SKM-1 (cell line): ENCODE measurements at regions not wholly inside any gene's neighbourhood (a gene's known extent, or its start where the extent isn't known, plus 50 kb on each side); places are given as distances from the start of the nearest gene placed in this dataset.

Experiments used
- DNase-seq: peaks from one replicate; lab custom pipeline; 2025; ENCODE audit not compliant: unreplicated experiment; lab: John Stamatoyannopoulos, UW

DNA sequence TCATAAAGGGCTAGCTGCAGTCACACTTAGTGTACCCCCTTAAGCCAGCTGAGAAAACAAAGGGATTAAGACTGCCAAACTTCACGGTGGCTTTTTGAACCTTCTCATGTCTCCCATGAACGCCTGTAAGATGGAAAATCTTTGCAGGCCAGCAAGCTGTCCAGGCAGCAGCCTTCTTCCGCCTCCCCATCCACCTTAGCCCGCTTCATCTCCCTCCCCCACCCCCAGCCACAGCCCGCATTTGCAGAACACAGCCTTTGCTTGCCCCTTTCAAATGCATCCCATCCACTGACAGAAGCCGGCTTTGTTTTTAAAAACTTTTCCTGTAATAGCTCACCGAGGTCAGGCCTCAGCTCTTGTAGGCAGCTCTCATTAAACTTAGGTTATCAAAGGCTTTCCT lies 113.8 kb upstream of the FAM9B start:
- no peak for DNase-seq

DNA sequence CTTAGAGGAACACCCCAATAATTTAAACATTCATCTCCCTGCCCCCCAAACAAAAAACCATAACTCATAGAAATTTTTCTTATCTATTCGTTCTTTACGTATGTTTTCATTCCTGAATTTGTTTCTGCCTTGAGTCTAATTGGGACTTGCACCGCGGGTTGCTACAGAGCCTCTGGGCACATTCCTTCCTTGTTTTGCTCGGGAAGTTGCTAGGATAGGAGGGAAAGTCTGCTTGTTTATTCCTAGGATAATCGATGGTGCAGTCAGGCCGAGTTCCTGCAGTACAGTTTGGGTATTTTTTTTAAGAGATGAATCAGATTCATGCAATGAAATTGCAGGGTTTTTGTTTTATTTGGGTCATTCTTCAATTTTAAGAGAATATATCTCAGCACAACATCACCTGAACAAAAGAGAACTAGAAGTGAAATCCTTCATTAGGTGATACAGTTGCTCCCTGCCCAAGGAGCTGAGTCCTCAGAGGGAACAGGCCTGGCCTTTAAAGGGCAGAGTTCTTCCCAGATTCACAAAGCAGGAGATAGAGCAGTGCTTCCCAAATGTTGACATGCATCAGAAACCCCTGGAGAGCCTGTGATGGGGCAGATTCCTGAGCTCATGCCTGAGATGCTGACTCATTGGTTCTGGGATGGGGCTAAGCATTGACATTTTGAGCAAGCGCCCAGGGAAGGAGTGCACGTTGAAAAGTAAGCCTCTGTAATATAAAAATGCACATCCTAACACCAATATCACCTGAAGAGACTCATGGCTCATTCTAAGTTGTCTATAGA lies 114.9 kb upstream of the FAM9B start:
- no peak for DNase-seq

DNA sequence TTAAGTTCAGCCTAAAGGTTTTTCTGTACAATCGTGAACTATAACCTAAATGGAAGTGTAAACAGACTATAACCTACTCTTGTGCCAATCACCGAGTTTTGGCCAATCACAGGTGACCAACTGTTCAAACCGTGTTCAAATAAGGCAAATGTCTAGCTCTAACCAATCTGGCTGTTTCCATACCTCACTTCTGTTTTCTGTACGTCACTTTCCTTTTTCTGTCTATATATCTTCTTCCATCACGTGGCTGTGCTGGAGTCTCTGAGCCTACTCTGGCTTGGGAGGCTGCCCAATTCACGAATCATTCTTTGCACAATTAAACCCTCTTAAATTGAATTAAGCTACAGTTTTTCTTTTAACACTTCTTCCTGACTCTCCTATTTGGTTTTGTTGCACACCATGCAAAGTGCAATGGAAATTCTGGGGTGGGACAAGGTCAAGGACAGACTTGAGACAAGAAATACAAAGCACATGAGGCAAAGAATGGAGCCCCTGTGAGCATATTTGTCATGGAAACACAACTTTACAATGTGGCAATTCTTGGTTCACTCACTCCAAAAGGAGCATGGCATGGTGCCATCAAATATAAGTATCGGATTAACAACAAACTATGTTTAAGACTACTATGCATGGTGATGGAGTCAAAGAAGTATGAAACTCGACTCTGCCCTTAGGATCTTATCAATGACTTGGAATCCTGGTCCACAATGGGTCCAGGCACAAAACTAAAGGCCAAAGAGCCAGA lies 115.7 kb upstream of the FAM9B start:
- no peak for DNase-seq

DNA sequence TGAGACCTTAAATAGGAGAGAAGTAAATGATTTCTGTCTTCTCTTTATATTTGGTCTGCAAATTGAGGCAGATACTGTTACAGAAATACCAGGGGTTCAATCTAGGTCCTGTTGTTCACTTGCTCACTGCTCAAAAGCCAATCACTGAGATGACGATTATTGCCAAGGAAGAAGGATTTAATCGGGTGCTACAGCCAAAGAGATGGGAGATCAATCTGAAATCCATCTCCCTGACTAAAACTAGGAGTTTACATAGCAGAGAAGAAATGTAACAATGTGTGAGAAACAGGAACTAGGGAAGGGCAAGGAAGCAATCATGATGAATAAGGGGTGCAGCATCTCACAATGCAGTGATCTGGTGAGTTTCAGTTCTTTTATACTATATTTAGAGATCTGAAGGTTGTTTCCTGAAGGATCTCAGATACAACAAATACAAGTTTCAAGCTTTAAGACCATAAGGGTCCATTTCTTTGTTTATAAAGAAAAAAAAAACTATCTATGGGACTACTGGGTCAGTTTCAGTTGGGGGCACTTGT lies 117.9 kb upstream of the FAM9B start:
- no peak for DNase-seq

DNA sequence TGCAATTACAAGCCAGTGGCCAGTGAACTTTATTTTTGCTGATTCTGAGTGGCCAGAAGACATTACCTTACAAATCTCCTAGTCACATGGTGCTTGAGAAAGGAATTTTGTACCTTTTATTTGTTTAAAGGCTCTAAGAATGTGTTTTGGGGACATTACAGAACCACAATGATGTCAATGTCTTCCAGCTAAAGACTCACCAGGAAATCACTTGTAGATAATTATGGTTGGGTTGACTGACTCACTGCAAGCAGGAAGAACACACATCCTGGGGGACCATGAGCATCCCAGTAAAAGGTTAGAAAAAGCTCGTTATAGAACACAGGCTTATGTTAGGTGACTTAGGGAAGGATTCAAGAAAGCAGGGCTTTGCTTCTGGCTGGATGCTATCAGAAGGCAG lies 119.4 kb upstream of the FAM9B start:
- DNase-seq = no peak

DNA sequence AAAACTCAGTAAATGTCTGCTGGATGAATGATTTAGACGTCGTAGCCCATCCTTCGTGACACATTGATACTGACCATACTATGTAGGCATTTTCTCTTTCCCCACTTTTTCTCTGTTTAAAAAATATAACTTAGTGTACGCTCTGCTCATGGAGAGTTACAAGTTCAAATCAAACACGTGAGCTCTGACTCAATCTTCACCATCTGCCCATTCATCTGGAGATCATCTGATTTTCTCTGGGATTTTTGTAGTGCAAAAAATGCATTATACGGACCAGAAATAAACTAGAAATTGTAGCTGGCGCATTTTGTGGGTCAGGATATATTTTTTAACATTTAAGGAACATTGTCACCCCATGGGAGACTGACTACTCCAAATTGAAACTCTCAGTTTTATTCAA lies 124.7 kb upstream of the FAM9B start:
- DNase-seq = no peak

DNA sequence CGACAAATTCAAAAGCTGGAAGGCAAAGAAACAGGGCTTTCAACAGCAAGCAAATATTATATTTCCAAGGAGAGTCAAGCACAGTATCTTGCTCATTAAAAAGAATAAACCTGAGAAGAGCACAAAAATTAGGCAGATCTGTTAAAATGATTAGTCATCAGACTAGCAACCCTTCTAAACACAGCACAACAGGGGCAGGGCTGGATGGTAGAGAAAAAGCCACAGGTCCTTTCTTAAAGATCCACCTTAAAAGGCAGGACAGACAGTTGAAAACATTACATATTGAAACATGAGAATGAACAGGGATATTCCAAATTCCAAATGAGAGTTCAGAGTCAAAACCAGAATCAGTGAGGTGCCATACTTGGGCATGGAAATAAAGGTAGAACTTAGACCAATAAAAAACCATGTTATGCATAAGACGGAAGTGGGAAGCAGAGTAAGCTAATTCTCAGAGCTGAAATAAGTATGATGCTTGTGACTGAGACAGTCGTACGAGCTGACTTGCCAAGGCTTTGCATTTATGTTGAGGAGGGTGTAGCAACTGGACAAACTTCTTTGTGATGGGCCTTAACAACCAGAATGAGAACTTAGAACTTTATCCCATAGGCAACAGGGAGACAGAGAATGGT lies 126.9 kb upstream of the FAM9B start:
- DNase-seq = no peak

DNA sequence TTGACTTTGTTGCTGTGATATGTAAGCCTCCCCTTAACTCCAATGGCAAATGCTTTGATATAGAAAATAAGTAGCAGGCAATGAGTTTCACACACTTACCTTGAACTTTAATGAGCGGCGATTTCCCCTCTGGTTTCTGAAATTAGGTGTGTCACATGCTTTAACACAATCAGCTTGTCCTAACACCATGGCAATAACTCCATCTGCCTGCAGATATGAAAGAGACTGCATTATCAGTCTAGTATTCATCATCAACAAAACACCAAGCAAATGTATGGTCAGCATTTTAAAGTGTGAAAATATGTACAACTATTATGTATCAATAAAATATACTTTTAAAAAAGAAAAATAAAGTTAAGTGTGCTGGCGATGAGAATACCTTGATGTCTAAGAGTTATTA lies 128.8 kb upstream of the FAM9B start:
- no peak for DNase-seq

DNA sequence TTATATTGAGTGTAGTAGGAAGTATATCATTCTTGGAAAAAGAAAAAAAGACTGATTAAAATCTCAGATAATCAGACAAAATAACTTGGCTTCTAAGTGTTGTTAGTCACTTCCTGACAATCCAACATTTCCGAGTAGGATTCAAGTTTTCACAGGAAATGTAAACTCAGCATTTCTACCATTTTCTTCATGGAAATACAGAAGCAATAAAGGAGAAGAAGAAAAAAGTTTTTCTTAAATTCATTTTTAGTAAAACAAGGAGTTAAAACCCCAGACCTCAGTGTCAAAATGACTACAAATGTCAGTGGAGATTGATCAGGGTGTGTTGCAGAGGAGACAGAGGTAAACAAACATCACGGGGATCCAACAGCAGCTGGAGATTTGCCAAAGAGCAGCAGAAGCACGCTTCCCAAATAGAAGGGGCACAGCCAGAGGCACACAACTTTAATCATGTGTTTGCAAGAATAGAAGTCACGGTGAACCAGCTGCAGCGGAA lies 129.3 kb upstream of the FAM9B start:
- no peak for DNase-seq

DNA sequence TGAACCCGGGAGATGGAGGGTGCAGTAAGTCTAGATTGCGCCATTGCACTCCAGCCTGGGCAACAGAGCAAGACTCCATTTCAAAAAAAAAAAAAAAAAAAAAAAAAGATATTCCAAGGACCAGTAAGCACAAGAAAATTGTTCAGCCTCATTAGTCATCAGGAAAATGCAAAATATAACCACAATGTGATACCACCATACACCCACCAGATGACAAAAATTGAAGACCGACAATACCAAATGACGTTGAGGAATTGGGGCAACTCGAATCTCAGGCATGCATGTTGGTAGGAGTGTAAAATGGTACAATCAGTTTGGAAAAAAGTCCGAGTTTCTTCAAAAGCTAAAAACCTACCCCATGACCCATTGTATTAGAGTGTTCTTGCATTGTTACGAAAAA lies 130.2 kb upstream of the FAM9B start:
- no peak for DNase-seq

DNA sequence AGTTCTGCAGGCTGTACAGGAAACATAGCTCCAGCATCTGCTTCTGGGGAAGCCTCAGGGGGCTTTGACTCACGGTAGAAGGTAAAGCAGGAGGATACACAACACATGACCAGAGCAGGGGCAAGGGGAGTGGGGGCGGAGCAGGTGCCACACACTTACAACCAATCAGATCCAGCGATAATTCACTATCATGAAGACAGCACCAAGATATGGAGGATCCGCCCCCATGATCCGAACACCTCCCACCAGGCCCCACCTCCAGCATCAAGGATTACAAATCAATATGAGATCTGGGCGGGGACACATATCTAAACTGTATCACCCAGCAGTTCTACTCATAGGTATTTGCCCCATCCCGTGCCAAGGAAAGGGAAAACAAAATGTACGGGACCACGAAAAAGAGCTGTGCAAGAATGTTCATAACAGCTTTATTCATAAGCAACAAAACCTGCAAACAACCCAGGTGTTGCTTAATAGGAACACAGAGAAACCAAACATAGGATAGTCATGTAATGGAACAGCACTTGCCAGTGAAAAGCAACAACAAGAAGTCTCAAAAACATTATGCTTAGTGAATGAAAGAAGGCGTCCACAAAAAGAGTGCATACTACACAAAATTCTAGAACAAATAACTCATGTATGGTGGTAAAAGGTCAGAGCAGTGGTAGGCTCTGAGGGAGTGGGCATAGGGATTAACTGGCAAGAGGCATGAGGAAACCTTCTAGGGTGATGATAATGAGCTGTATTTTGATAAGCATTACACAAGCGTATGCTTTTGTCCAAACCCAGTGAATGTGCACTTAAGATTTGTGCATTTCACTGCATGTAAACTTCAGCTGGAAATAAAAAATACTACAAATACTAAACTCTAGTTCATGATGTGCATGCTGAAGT lies 130.9 kb upstream of the FAM9B start:
- no peak for DNase-seq

DNA sequence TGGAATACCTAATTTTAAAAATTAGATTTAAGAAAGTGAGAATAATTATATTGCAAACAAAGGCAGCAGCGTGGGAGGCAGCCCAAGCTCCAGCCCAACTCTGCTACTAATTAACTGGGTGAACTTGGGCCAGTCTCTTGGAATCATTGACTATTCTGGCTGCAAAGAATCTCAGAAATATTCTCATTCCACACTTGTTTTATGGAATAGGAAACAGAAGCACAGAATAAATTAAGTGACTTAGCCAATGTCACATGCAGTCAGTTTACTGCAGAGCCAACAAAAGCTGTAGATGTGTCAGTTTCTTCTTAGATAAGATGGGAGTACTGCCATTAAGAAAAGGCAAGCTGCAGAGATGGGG lies 132.6 kb upstream of the FAM9B start:
- DNase-seq = no peak

DNA sequence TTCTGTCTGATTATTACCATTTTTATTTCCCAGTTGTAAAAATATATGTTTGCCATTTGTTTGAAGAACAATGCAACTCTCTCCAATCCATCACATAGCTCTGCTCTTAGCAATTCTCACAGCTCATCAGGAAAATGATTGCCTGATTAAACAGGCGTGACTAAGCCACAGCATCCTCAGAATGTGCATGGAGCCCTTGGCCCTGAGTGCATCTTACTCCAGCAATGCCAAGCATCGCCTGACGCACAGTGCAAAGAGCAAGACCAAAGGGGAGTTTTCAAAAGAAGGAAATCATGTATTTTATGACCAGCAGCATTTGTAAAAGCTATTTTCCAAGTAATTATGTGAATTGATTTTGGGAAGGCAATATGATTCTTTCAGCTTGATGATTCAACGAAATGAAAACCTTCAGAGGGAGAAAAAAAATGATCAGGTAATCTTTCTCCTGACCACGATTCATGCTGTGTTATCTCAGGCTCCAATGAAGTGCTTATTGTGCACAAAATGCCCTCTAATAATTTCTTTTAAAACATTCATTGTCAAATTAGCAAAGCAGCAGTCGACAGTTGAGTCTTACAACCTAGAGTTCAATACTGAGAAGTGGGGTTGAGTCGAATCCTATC lies 138.0 kb upstream of the FAM9B start:
- no peak for DNase-seq

DNA sequence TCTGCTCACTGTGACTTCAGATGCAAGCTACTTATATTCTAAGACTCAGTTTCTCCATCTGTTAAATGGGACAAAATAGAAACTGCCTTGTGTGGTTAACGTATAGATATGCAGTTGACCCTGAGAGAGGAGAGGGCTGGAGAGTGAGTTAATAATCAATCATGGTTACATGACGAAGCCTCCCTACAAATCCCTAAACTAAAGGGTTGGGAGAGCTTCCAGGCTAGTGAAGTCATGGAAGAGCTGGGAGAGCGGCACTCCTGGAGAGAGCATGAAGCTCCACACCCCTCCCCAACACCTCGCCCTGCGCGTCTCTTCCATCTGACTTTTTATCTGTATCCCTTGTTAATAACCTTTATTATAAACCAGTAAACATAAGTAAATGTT lies 138.5 kb upstream of the FAM9B start:
- no peak for DNase-seq

DNA sequence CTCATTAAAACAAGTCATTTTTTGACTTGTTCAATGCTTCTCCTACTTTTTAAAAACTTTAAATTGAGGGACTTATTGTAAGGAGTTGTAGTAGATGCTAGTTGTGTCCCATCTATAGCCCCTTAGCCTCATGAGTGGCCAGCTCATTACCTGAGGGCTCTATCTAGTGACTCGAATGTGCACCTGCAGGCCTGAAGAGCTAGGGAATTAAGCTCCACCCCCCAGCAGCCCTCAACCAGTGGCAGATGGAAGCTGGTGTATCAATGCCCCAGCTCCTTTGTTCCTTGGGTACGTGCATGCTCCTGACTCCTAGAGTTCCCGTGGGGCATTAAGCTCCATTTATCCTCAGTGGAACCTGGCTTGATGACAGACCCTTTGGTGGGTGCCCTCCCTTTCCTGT lies 146.7 kb upstream of the FAM9B start:
- no peak for DNase-seq

DNA sequence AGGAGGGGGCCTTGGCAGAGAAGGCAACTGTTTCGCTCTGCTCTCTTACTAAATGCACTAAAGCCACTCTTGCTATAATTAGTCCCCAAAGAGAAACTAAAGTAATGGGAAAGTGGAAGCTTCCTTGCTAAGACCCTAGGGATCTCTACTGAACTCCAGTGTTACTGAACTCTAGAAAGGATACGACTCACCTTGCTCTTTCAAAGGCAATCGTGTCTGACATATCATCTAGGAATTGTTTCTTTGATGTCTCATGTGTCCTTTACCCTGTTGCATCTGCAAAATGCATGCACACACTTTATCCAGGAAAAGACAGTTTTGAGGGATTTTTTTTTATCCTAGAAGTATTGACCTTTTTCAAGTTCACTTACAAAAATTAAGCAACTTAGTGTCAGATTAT lies 148.1 kb upstream of the FAM9B start:
- DNase-seq = no peak

DNA sequence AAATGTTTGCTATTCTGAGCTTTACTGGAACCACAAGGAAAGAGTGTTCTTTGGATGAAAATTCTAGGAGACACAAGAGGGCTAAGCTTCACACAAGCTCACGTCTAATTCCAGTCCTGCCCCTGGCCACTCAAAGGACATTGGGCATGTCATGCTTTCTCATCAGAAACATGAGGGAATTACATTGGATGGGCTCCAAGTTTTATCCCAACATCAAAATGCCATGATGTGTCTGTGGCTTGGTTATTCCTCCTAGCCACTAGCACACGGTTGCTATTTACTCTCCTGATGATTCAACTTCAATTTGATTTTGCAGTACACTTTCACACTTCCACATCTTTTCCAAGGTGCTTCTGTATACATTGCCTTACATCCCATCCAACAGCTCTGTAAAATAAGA lies 149.6 kb upstream of the FAM9B start:
- no peak for DNase-seq

DNA sequence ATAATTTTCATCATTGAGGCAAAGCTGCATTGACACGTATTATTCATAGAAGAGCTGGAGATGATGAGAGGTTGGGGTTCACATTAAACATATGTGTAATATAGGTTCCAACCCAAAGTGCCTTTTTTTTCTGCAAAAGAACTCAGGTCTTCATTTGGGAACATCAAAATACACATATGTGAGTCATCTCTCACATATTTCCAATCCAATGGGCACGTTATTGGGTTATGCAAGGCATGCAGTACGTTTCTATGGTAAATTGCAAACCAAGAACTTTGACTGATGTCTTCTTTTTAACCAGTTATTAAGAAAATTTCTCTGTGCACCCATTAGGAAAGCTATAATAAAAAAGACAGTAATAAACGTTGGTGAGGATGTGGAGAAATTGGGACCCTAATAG lies 150.3 kb upstream of the FAM9B start:
- no peak for DNase-seq

DNA sequence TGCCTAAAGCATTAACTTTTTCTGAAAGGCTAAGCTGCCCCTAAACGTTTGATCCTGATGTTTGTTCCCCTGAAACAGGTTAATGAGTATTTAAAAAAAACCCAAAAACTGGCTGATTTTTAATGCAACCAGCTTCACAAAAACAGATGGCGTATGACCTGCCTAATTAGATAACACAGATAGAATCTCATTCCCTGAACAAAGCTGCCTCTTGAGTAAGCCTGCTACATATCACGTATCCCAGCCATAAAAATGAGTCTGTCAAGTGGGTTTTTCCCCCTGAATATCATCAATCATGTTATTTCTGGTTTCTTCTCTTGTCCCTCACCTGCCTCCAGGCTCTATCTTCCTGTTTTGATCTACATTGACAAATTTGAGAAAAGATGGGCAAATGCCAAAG lies 154.2 kb upstream of the FAM9B start:
- no peak for DNase-seq

DNA sequence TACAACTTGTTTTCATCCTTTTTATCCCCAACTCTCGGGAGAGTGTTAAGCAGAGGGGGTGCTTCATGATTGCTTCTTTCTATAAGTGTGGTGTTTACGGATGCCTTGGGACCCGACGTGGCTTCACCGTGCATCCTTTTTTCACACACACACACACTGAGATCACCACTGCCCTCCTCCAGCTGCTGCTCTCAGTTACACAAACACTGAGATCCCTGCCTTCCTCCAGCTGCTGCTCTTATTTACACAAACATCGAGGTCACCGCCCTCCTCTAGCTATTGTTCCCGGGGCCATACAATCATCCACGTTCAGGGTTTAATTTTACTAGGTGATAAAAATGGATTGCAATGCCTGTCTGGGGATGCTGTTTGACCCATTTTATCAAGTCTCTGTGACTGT lies 155.4 kb upstream of the FAM9B start:
- DNase-seq = no peak

DNA sequence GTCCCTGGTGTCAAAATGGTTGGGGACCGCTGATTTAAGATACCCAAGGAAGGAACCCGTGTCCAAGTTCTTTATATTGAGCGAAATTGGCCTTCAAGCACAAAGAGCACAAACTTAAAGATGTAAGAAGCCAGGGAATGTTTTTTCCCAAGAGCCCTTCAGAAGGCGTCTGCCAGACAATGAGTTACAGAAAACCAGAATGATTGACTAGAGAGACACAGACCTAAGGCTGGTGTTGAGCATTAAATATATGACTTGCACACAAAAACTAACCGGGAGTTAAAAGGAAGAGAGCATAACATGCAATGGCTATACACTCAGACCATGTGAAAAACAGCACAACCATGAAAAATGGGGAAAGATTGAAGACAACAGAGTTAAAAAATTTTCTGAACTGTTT lies 157.5 kb upstream of the FAM9B start:
- DNase-seq = no peak
